ENCODE measurements at regions not wholly inside any gene's neighbourhood (a gene's known extent, or its start where the extent isn't known, plus 50 kb on each side); places are given as distances from the start of the nearest gene placed in this dataset.
"Not testable (repeated sequence)": the region's sequence is repeated elsewhere in the genome, so short reads cannot be mapped to it uniquely, and the experiment has no call there.

DNA sequence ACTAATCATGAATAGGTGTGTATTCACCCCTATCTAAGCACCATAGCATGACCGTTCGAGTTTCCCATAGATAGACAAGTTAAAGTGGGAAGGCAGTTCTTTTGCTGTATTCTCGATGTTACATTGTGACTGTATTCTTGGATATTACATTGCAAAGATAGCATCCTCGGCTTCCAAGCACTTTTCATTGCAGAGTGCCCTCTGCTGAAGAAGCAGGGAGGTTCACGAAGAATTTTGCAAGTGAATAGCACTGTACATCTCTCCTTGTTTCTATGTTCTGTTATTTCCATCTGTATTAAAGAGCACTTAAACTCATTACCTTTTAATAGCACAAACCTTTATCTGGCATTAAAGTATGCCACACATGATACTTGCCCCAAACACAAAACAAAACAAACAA, 426.7 kb upstream of the ARX start:
- Histone ChIP-seq H3K4me1 (no peaks in the 10 kb centered on the region), H3K27me3 (no peaks in the 10 kb centered on the region), H3K4me3 (no peak overlapping the region), H3K27ac (no peak overlapping the region), H3K36me3 (no peaks in the 10 kb centered on the region), H3K9me3 (no peaks in the 10 kb centered on the region)
- intact Hi-C loops (cut with DNase I), result no loop called here
- TF ChIP-seq POLR2A (IDR thresholded peaks at IDR 0.05), result no peak
- TF ChIP-seq, protein P1, sequence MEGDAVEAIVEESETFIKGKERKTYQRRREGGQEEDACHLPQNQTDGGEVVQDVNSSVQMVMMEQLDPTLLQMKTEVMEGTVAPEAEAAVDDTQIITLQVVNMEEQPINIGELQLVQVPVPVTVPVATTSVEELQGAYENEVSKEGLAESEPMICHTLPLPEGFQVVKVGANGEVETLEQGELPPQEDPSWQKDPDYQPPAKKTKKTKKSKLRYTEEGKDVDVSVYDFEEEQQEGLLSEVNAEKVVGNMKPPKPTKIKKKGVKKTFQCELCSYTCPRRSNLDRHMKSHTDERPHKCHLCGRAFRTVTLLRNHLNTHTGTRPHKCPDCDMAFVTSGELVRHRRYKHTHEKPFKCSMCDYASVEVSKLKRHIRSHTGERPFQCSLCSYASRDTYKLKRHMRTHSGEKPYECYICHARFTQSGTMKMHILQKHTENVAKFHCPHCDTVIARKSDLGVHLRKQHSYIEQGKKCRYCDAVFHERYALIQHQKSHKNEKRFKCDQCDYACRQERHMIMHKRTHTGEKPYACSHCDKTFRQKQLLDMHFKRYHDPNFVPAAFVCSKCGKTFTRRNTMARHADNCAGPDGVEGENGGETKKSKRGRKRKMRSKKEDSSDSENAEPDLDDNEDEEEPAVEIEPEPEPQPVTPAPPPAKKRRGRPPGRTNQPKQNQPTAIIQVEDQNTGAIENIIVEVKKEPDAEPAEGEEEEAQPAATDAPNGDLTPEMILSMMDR (IDR thresholded peaks at IDR 0.05), result peak in 2 of 4 donors; percentile 13 to 17
- 15% methylated on average over 3 of the region's 5 CpGs for WGBS (ENCODE audit: insufficient coverage, low coverage, low lambda C conversion rate, missing lambda C conversion rate)
- no peak for ATAC-seq
- DNase-seq, result no peak

DNA sequence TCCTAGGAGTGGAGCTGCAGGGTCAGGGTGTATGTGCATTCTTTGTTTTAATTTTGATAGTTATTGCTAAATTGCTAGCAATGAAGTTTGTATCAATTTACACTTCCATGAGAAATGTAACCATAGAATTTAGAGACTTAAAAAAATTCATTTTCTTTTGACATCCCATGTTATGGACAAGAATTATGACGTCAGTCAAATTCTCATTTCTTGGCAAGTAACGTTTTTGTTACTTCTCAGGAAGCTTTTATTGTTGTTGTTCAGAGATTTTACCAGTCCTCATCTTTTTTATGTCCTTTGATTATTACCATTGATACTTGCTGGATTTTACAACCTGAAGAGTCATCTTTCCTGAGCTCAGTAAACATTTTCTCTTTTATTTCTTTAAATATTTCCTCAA, 417.5 kb upstream of the ARX start:
- H3K4me1 ChIP-seq, result no peaks in the 10 kb centered on the region
- no peak for DNase-seq
- H3K27me3 ChIP-seq, result no peaks in the 10 kb centered on the region
- no peaks in the 10 kb centered on the region for H3K36me3 ChIP-seq
- H3K27ac ChIP-seq, result no peak overlapping the region
- intact Hi-C loops (cut with DNase I), result no loop called here
- TF ChIP-seq, protein P1 (IDR thresholded peaks at IDR 0.05), result no peak
- no peak for TF ChIP-seq POLR2A (IDR thresholded peaks at IDR 0.05)
- H3K4me3 ChIP-seq, result no peak overlapping the region
- H3K9me3 ChIP-seq, result no peaks in the 10 kb centered on the region
- 22% methylated on average over 2 of the region's 2 CpGs for WGBS (ENCODE audit: insufficient coverage, low coverage, low lambda C conversion rate, missing lambda C conversion rate)
- ATAC-seq, result no peak

DNA sequence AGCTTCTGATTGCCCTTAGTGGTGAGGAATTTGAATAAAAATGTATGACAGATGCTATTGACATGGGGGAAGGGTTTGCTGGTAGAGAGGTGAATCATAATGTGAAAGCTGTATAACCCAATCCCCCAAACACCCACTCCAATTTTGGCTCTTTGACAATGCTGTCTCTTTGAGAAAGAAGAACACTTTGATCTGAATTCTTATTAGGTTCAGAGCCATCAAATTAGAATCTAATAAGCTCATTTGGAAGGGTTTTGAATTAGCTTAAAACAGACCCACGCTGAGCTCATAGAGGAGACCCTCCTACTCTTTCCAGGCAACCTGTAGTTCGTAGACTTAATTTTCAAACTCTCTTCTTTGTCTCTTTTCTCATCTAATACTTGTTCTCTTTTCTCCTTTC, 416.6 kb upstream of the ARX start:
- no peak overlapping the region for H3K4me3 ChIP-seq
- H3K27me3 ChIP-seq, result no peaks in the 10 kb centered on the region
- no peaks in the 10 kb centered on the region for H3K4me1 ChIP-seq
- TF ChIP-seq, protein P1 (IDR thresholded peaks at IDR 0.05), result no peak
- no peak for TF ChIP-seq POLR2A (IDR thresholded peaks at IDR 0.05)
- H3K36me3 ChIP-seq, result no peaks in the 10 kb centered on the region
- DNase-seq (no peak), ATAC-seq (no peak)
- intact Hi-C loops (cut with DNase I), result no loop called here
- no peaks in the 10 kb centered on the region for H3K9me3 ChIP-seq
- H3K27ac ChIP-seq, result no peak overlapping the region
- 27% methylated on average over 2 of the region's 2 CpGs for WGBS (ENCODE audit: insufficient coverage, low coverage, low lambda C conversion rate, missing lambda C conversion rate)

DNA sequence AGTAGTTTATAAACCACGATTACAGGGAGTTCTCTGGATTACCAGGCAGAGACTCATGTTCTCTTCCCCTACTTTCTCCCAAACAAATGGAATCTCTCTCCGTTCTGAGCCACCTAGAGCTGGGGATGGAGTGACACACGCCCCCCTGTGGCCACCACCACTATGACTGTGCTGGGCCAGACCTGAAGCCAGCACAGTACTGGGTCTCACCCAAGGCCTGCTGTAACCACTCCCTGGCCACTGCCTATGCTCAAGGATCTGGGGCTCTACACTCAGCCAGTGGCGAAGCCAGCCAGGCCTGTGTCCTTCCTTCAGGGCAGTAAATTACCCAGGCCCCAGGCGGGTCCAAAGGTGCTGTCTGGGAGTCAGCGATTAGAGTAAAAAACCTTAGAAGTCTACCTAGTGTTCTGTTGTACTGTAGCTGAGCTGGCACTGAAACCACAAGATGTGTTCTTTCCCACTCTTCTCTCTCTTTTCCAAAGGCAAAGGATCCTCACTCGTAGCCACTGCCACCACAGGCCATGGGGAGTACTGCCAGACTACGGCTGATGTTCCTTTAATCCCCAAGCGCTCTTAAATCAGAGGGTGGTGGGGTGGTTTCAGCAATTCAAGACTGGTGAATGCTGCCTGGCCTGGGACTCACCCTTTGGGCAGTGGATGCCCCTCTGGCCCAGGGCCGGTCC, 412.2 kb upstream of the ARX start:
- Histone ChIP-seq H3K27me3 (no peaks in the 10 kb centered on the region), H3K27ac (no peak overlapping the region), H3K4me1 (no peaks in the 10 kb centered on the region), H3K4me3 (no peak overlapping the region), H3K9me3 (no peaks in the 10 kb centered on the region), H3K36me3 (no peaks in the 10 kb centered on the region)
- intact Hi-C loops (cut with DNase I), result no loop called here
- TF ChIP-seq, protein P1 (IDR thresholded peaks at IDR 0.05), result peak in 1 of 4 donors; percentile 6
- TF ChIP-seq POLR2A (IDR thresholded peaks at IDR 0.05), result no peak
- no peak for DNase-seq
- WGBS (ENCODE audit: insufficient coverage, low coverage, low lambda C conversion rate, missing lambda C conversion rate), result 32% methylated on average over 5 of the region's 10 CpGs
- no peak for ATAC-seq

DNA sequence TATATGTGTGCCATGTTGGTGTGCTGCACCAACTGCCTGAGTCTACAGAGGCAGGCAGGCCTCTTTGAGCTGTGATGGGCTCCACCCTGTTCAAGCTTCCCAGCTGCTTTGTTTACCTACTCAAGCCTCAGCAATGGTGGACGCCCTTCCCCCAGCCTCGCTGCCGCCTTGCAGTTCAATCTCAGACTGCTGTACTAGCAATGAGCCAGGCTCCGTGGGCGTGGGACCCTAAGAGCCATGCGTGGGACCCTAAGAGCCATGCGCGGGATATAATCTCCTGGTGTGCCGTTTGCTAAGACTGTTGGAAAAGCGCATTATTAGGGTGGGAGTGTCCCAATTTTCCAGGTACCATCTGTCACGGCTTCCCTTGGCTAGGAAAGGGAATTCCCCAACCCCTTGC, 388.4 kb upstream of the ARX start:
- H3K4me3 ChIP-seq; intact Hi-C loops (cut with DNase I); ATAC-seq; H3K27me3 ChIP-seq; H3K27ac ChIP-seq; H3K4me1 ChIP-seq; H3K36me3 ChIP-seq; H3K9me3 ChIP-seq; DNase-seq: not testable (repeated sequence)
- WGBS (ENCODE audit: insufficient coverage, low coverage, low lambda C conversion rate, missing lambda C conversion rate), result 69% methylated on average over 5 of the region's 11 CpGs
